HG03025 (cell line): ENCODE measurements at regions not wholly inside any gene's neighbourhood (a gene's known extent, or its start where the extent isn't known, plus 50 kb on each side); places are given as distances from the start of the nearest gene placed in this dataset.
"Not testable (repeated sequence)": the region's sequence is repeated elsewhere in the genome, so short reads cannot be mapped to it uniquely, and the experiment has no call there.

Experiments
- ATAC-seq: cut with Tn5 transposase; IDR thresholded peaks from one replicate; pipeline ENCODE4 v1.9.1; 2021; ENCODE audit warnings: mild to moderate bottlenecking, moderate library complexity; ENCODE audit not compliant: unreplicated experiment, low FRiP score

DNA sequence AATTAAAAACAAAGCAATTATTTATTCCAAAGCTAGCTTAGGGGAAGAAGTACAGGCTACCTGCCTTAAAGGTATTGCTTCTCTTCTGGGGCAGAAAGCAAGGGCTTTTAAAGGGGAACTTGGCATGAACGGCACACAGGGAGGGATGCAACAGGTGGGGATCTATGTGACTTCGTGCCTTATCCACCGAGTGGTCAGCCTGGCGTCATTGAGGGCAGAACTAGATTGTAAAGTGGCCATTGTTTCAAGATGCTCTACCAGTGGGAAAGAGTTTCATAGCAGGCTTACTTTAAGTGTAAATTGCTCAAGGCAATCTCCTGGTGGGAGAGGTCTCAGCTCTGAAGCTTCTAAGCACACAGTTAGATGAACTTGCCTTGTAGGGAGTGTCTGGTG is 360.4 kb downstream of the ATP23 start:
- ATAC-seq, result no peak

- ATAC-seq, result no peak
These were observed 361.2 kb downstream of the ATP23 start for GRCh38 chr12:58302487-58303011.

DNA sequence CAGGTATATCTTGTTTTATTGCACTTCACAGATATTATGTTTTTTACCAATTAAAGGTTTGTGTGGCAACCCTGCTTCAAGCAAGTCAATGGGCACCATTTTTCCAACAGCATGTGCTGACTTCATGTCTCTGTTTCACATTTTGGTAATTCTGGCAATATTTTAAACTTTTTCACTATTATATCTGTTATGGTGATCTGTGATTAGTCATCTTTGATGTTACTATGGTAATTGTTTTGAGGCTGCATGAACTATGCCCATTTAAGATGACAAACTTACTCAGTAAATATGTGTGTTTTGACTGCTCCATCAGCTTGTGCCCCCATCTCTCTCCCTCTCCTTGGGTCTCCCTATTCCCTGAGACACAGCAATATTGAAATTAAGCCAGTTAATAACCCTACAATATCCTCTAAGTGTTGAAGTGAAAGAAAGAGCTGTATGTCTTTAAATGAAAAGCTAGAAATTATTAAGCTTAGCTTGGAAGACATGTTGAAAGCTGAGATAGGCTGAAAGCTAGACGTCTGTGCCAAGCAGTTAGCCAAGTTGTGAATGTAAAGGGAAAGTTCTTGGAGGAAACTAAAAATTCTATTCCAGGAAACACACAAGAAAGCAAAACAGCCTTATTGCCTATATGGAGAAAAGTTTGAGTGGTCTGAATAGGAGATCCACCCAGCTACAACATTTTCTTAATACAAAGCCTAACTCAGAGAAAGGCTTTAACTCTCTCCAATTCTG is 365.1 kb downstream of the ATP23 start:
- no peak for ATAC-seq

GRCh38 chr12:58309806-58310205 is 368.4 kb downstream of the ATP23 start:
- no peak for ATAC-seq

DNA sequence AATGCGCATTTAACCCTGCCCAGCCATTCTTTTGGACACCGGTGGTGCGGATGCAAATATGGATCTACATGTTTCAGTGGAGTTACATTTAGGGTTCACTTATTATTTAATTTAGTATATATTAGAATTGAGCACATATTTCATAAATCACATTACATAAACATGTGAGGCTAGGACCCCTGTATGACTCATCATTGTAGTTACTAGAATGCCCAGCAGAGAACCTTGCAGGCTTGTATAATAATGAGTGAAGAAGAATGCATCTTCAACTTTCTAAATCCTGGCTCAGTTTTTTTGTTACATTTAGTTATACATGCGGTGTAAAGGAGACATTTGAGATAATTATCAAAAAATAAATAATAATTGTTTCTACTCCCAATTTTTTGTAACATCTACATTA is 369.0 kb downstream of the ATP23 start:
- ATAC-seq, result no peak

DNA sequence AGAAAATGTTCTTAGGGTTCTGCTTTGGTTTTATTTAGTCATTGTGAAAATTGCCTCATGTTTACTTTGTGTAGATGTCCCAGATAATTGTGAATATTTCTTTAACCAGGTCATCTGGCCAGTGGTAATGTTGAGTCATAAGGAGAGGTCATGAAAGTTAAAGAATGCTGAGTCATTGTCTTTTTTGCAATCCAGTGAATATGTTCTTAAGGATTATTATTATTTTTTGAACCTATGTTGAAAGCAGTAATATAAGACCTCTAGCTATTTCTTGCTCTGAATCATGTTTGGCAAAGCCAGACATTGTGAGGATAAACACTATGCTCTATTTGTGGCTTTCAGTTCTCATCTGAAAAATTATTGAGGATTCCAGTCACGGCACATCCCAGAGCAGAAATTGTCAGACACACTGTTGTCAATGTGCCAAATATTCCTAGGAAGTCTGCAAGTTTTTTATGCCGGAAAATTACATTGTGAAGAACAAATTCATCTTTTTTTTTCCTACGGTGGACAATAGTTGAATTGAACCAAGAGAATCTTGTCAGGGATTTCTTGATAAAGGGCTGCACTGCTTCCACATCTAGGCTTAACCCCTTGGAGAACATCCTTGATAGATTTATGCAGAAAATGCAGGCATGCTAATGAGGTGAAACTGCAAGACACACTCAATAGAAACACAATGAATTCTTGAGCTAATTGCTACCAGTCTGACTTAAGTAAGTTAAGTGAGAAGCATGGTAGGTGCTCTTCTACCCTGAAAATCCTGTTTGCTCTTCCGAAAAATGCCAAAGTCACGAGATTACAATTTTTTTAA is 369.6 kb downstream of the ATP23 start:
- ATAC-seq, result no peak

DNA sequence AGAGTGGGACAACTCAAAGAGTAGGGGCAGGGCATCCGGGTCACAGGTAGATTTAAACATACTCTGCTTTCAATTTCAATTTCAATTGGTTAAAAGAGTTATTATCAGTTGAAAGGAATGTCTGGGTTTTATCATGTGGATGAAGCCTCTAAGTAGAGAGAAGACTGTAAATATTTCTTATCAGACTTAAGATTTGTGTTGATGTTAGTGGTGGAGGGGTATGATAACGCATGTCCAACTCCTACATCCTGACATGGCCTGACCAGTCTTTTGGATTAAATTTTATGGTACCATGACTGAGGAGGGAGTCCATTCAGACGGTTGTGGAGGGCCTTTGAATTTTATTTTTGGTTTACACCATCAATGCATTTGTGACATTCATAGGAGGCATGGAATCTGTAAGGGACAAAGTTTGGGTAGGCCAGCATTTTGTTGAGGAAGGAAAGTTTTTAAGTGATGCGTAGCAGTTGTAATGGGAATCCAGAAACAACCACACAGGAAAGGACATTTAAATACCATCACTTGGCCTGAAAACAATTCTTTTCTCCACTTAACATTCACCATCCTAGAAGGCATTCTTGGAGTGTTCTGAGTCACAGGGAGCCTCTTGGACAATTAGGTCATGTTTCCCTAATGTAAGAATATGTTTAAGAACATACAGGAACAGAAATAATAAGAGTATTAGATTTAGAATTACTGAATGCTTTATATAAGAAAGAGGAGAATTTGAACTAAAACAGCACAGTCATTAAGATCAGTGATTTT is 371.9 kb downstream of the ATP23 start:
- no peak for ATAC-seq

- no peak for ATAC-seq
These were observed 373.2 kb downstream of the ATP23 start for GRCh38 chr12:58314610-58315009.

DNA sequence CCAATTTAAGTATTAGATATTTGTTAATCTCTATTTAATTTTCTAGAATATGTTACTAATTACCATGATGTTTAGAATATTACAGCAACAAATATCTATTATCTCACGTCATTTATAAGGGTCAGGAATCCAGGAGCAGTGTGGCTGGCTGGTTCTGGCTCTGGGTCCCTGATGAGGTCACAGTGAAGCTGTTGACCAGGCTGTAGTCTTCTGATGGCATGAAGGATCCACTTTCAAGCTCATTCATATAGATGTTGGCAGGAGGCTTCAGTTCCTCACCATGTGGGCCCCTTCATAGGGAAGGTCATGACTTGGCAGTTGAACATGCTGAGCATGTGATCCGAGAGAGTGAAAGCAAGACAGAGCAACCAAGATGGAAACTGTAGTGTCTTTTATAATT is 375.6 kb downstream of the ATP23 start:
- ATAC-seq, result no peak

DNA sequence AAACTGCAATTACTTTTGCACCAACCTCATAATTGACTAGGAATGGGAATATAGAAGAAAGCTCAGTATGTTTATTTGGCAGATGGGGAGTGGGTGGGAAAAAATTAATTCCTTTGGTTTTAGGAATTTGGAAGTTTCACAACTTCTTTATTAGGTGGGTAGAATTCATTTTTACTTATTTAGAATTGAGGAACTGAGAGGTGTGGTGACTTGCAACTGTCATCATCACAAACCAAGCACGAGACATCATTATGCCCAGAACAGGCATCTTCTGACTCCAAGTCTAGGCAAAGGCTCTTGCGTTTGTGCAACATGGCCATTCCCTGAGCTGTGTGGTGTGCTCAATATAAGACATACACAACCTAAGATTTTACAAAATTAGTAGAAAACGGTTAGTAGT is 380.0 kb downstream of the ATP23 start:
- peak; percentile 80 for ATAC-seq

- no peak for ATAC-seq
These were observed 382.3 kb downstream of the ATP23 start for GRCh38 chr12:58323676-58324075.

DNA sequence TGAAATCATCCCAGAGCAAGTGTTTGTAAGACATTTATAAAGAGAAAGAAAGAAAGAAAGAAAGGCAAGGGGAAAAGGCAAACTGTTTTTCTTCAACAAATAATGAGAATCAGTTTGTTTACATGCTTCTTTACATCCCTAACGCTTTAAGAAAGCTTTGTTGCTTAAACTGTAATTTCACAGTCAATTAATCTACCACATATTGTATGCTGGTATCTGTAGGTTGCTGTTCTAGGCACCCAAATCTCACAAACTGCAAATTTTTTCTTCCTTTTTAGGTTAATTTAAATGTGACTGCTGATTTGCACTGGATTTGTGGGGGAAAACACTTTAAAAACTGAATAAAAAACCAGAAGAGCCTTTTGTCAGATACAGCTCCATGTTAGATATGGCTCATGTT is 384.2 kb downstream of the ATP23 start:
- ATAC-seq, result no peak

DNA sequence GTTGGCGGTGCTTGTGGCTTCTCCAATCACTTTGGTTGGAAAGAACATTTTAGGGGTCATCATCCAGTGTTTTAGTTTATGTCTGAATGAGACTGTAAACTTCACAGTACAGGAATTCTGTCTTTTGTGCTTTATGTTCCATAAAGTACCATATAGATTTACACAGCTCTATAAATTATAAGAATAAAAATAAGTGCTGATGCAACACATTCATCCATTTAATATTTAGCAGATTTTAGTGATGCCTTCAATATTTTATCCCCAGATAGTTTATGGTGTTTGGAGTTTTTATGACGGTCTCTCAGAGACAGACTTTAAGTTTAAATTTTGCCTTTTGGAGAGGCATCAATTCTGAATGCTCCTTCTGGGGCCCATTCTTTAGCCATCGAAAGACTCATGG is 385.2 kb downstream of the ATP23 start:
- ATAC-seq, result no peak

DNA sequence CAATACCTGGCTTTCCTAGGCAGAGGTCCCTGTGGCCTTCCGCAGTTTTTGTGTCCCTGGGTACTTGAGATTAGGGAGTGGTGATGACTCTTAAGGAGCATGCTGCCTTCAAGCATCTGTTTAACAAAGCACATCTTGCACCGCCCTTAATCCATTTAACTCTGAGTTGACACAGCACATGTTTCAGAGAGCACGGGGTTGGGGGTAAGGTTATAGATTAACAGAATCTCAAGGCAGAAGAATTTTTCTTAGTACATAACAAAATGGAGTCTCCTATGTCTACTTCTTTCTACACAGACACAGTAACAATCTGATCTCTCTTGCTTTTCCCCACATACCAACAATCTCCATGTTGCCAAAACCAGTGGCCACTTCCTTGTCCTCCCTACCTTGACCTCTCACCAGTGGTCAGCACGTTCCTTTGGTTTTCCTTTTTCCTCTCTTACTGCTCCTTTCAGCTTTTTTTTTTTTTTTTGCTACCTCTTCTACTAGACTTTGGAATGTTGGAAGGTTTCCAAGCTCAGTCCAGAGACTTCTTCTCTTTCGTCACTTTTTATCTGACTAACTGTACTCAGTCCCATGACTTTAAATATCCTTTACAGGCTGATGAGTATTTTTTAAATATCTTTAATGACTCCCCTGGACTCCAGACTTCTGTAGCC is 395.3 kb downstream of the ATP23 start:
- ATAC-seq, result not testable (repeated sequence)

DNA sequence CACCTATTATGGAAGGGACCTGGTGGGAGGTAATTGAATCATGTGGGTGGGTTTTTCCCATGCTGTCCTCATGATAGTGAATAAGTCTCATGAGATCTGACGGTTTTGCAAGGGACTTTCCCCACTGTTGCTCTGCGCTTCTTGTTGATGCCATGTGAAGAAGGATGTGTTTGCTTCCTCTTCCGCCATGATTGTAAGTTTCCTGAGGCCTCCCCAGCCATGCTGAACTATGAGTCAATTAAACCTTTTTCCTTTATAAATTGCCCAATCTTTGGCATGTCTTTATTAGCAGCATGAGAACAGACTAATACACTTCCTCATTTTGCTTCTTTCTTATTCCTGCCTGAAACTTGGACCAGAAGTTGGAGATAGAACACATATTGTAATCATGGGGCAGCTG is 396.2 kb downstream of the ATP23 start:
- not testable (repeated sequence) for ATAC-seq

DNA sequence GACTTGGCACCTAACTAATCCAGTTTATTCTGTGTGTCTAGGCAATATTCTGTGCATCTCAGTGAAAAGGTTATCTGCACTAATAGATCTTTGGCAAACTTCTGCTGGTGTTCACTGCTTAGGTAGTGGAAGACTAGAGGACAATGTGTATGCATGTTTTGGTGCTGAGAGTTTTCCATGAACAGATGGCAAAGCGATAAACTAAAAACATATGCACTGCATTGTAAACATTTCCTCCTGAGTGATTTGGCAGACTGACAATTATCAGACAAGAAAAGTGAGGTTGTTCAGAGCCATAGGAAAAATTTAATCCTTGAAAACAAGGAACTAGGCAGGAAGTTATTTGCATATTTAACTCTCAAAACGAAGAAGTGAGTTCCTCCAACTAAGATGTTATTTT is 400.4 kb downstream of the ATP23 start:
- no peak for ATAC-seq

GRCh38 chr12:58342736-58343135 is 401.4 kb downstream of the ATP23 start:
- no peak for ATAC-seq

DNA sequence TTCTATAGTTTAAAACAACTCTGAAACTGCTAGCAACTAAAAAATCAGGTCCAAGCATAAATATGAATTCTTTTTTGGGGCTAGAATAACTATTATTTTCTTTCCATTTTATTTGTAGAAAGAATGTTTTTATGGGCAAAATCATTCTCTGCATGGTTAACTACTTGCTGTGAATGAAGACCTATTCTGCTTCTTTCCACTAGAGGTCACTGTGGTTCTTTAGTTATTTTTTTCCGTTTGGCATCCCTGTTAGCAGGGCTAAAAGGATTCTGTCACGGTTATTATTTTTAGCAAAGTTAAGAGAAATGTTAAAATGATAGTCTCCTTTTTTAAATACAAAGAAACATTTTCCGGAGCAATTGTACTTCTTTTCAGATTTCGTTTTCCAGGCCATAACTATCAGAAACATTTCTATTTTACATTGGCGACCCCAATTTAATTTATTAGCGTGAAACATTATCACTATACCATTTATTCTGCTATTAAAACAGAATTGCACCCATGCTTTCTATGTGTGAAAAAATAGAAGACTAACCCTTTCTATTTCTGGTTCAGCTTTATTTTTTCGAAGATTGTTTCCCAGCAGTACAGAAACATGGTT is 404.8 kb downstream of the ATP23 start:
- ATAC-seq, result no peak

DNA sequence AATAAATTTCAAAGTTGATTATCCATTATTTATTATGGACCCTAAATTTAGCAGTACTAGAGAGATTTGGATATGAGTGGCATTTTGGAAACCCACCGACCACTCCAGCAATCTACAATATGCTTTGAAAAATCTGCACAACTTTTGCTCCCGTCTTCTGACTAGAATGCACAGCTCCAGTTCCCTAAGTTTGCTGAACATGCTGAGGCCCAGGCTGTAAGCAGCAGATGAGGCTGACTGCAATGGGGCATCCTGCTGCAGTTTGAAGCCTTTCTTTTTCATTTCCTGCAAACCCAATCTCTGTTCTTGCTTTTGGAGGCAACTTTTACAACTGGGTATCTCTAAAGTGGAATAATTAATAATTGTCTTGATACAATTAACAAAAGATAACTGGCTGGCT is 405.8 kb downstream of the ATP23 start:
- ATAC-seq, result no peak

GRCh38 chr12:58347691-58348090 is 406.3 kb downstream of the ATP23 start:
- ATAC-seq, result no peak
